Thyroid gland (tissue), 4 donors: ENCODE measurements at regions not wholly inside any gene's neighbourhood (a gene's known extent, or its start where the extent isn't known, plus 50 kb on each side); places are given as distances from the start of the nearest gene placed in this dataset.
"Not testable (repeated sequence)": the region's sequence is repeated elsewhere in the genome, so short reads cannot be mapped to it uniquely, and the experiment has no call there.

Source experiments
- DNase-seq, 2 donors: peaks; one replicate each; pipeline ENCODE4 v3.0.0-alpha.2; 2019
- H3K27ac ChIP-seq, 3 donors: fragments of 200-600 bp; sonication (generic); 1 replicate in 2 of 3; 2 replicates in 1 of 3; pipeline ENCODE4 v1.5.1; 2016 to 2019; ENCODE audit warnings: mild to moderate bottlenecking in 1 of 3, moderate library complexity in 1 of 3
- H3K27me3 ChIP-seq: fragments of 200-600 bp; sonication (generic); one replicate; pipeline ENCODE4 v1.5.1; 2019
- H3K36me3 ChIP-seq, 2 donors: fragments of 200-600 bp; sonication (generic); one replicate each; pipeline ENCODE4 v1.5.1; 2016 to 2019
- H3K4me1 ChIP-seq, 2 donors: fragments of 200-600 bp; sonication (generic); one replicate each; pipeline ENCODE4 v1.5.1; 2017 to 2019
- H3K4me3 ChIP-seq, 3 donors: fragments of 200-600 bp; sonication (generic); replicated peaks in 1 of 3; 1 replicate in 2 of 3; 2 replicates in 1 of 3; pipeline ENCODE4 v1.5.1; 2016; ENCODE audit warnings: mild to moderate bottlenecking in 1 of 3
- H3K9me3 ChIP-seq: fragments of 200-600 bp; sonication (generic); one replicate; pipeline ENCODE4 v1.5.1; 2017
- POLR2A ChIP-seq, 2 donors: fragments of 450-650 bp; IDR thresholded peaks; one replicate each; pipeline ENCODE4 v1.6.1; 2017; ENCODE audit warnings: antibody characterized with exemption in 2 of 2, mild to moderate bottlenecking in 2 of 2, moderate library complexity in 1 of 2
- WGBS, 2 donors: methylation state at CpG; one replicate each; pipeline ENCODE4 v1.1.5; 2017; 5-methylcytosine and 5-hydroxymethylcytosine counted together
- intact Hi-C: fragments of 100-400 bp; cut with DNase I; formaldehyde crosslinking; loops from one replicate; pipeline ENCODE4 v1.15.1; 2023
- TF ChIP-seq, protein P1 (sequence below), 6 experiments: fragments of 200-600 bp in 3 of 6; fragments of 450-650 bp in 3 of 6; sonication (generic) in 3 of 6; IDR thresholded peaks; one replicate each; pipeline ENCODE4 v1.5.1; 2016 to 2019; ENCODE audit warnings: antibody characterized with exemption in 6 of 6, mild to moderate bottlenecking in 2 of 6, inconsistent platforms in 1 of 6, moderate library complexity in 1 of 6

GRCh38 chr7:32215697-32216096 lies 145.5 kb upstream of the PDE1C start:
- H3K36me3 ChIP-seq: no peaks in the 10 kb centered on the region
- 72 to 88% methylated on average over 1 of the region's 1 CpG for WGBS, 2 donors
- no peaks in the 10 kb centered on the region for H3K27me3 ChIP-seq
- H3K9me3 ChIP-seq: no peaks in the 10 kb centered on the region
- no peak overlapping the region for H3K4me3 ChIP-seq
- no peak overlapping the region for H3K27ac ChIP-seq
- H3K4me1 ChIP-seq: no peaks in the 10 kb centered on the region
- intact Hi-C loops: no loop called here
- no peak for DNase-seq
- TF ChIP-seq, protein P1, sequence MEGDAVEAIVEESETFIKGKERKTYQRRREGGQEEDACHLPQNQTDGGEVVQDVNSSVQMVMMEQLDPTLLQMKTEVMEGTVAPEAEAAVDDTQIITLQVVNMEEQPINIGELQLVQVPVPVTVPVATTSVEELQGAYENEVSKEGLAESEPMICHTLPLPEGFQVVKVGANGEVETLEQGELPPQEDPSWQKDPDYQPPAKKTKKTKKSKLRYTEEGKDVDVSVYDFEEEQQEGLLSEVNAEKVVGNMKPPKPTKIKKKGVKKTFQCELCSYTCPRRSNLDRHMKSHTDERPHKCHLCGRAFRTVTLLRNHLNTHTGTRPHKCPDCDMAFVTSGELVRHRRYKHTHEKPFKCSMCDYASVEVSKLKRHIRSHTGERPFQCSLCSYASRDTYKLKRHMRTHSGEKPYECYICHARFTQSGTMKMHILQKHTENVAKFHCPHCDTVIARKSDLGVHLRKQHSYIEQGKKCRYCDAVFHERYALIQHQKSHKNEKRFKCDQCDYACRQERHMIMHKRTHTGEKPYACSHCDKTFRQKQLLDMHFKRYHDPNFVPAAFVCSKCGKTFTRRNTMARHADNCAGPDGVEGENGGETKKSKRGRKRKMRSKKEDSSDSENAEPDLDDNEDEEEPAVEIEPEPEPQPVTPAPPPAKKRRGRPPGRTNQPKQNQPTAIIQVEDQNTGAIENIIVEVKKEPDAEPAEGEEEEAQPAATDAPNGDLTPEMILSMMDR (IDR thresholded peaks at IDR 0.05): no peak
- TF ChIP-seq POLR2A (IDR thresholded peaks at IDR 0.05): no peak

- Histone ChIP-seq H3K9me3 (no peaks in the 10 kb centered on the region), H3K27me3 (no peaks in the 10 kb centered on the region), H3K27ac (no peak overlapping the region), H3K4me3 (no peak overlapping the region), H3K36me3 (no peaks in the 10 kb centered on the region), H3K4me1 (no peaks in the 10 kb centered on the region)
- WGBS, 2 donors: 83 to 89% methylated on average over 3 to 4 of the region's 4 CpGs
- TF ChIP-seq, protein P1 (IDR thresholded peaks at IDR 0.05): no peak
- no peak for DNase-seq
- intact Hi-C loops: no loop called here
Measured at GRCh38 chr7:32214913-32215312, 144.7 kb upstream of the PDE1C start.

DNA sequence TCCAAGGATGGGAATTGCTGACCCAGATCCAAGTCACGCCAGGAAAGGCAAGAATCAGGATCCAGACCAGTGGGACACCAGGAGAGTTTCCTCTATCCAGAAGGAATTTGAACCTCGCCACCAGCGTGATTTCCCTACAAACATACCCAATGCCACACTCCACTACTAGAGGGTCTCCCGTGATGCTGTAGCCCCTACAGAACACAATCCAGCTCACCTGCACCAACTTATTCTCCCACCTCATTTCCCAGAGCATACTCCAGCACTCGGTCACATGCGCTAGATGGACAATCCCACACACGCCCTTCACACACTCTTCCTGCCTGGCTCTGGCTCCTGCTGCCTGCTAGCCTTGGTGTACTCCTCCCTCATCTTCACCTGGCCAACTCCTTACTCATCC lies 142.1 kb upstream of the PDE1C start:
- Histone ChIP-seq H3K9me3 (no peaks in the 10 kb centered on the region), H3K27ac (no peak overlapping the region), H3K36me3 (no peaks in the 10 kb centered on the region), H3K27me3 (no peaks in the 10 kb centered on the region), H3K4me3 (no peak overlapping the region), H3K4me1 (no peaks in the 10 kb centered on the region)
- intact Hi-C loops: no loop called here
- TF ChIP-seq, protein P1 (IDR thresholded peaks at IDR 0.05): no peak
- TF ChIP-seq POLR2A (IDR thresholded peaks at IDR 0.05): no peak
- DNase-seq: no peak
- 81 to 87% methylated on average over 7 of the region's 7 CpGs for WGBS, 2 donors

DNA sequence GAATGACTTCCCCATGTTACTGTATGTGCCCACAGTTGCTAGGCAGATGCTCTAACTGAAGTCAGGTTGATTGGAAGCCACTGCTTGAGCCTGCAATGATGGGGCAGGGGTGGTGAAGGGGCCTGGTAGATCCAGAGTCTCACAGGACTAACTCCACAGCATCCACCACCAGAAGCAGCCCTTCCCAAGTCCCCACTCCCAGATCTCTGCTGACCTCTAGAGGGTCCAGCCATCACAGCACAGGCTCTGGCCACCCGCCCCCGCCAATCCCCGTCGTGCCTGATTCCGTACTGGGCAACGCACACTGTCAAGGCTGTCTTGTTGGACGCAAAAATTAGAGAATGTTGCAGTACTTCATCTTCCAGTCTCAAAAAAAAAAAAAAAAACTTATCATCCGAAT lies 136.8 kb upstream of the PDE1C start:
- no peak for DNase-seq
- Histone ChIP-seq H3K4me3 (no peak overlapping the region), H3K4me1 (no peaks in the 10 kb centered on the region), H3K27ac (no peak overlapping the region), H3K9me3 (no peaks in the 10 kb centered on the region), H3K36me3 (no peaks in the 10 kb centered on the region), H3K27me3 (no peaks in the 10 kb centered on the region)
- intact Hi-C loops: loop anchor here (10.0 kb wide), 1 partner anchor 462 kb away; no protein-coding TSS in a partner anchor
- TF ChIP-seq POLR2A (IDR thresholded peaks at IDR 0.05): no peak
- TF ChIP-seq, protein P1 (IDR thresholded peaks at IDR 0.05): no peak
- 24 to 26% methylated on average over 8 of the region's 8 CpGs for WGBS, 2 donors

DNA sequence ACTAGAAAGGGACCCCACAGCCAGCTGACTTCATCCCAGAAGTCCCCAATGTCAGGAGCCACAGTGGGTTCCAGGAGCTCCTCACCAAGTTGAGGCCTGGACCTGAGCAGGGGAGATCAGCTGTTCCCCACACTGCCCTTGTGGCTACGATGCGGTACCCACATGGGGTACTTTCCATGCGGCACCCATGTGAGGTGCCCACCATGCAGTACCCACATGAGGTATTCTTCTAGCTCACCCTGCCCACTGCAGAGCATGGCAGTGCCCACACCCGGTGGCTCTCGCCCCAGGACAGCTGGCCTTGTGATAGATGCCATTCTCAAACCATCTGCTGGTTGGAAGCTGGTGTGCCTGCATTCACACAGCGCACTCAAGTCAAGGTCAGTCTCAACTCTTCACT lies 136.3 kb upstream of the PDE1C start:
- WGBS, 2 donors: 83 to 87% methylated on average over 1 to 3 of the region's 6 CpGs
- no peaks in the 10 kb centered on the region for H3K4me1 ChIP-seq
- TF ChIP-seq, protein P1 (IDR thresholded peaks at IDR 0.05): no peak
- TF ChIP-seq POLR2A (IDR thresholded peaks at IDR 0.05): no peak
- no peak overlapping the region for H3K4me3 ChIP-seq
- no peaks in the 10 kb centered on the region for H3K27me3 ChIP-seq
- no peaks in the 10 kb centered on the region for H3K36me3 ChIP-seq
- no peak for DNase-seq
- intact Hi-C loops: loop anchor here (10.0 kb wide), 1 partner anchor 462 kb away; no protein-coding TSS in a partner anchor
- H3K9me3 ChIP-seq: no peaks in the 10 kb centered on the region
- no peak overlapping the region for H3K27ac ChIP-seq

DNA sequence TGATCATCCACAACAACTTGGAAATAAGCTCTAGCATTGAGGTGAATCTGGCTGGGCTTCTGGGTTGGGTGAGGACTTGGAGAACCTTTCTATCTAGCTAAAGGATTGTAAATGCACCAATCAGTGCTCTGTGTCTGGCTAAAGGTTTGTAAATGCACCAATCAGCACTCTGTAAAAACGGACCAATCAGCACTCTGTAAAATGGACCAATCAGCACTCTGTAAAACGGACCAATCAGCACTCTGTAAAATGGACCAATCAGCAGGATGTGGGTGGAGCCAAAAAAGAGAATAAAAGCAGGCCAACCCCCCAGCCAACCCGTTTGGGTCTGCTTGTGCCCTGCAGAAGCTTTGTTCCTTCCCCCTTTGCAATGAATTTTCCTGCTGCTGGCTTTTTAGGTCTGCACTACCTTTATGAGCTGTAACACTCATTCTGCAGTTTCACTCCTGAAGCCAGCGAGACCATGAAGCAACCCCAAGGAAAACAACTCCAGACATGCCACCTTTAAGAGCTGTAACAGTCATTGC lies 135.2 kb upstream of the PDE1C start:
- H3K27me3 ChIP-seq, H3K27ac ChIP-seq, H3K4me1 ChIP-seq, H3K9me3 ChIP-seq, H3K4me3 ChIP-seq, H3K36me3 ChIP-seq, DNase-seq: not testable (repeated sequence)
- intact Hi-C loops: loop anchor here (10.0 kb wide), 1 partner anchor 461 kb away; no protein-coding TSS in a partner anchor
- 65 to 74% methylated on average over 4 of the region's 4 CpGs for WGBS, 2 donors
